SU-DHL-6 (cell line): ENCODE measurements at regions not wholly inside any gene's neighbourhood (a gene's known extent, or its start where the extent isn't known, plus 50 kb on each side); places are given as distances from the start of the nearest gene placed in this dataset.

Experiments used
- H2AFZ ChIP-seq: fragments of 200-600 bp; sonication (generic); 2 replicates; pipeline ENCODE4 v1.6.1; 2014; ENCODE audit warnings: low read depth, mild to moderate bottlenecking, moderate library complexity, mixed read lengths, antibody characterized with exemption, low read length; ENCODE audit not compliant: severe bottlenecking
- H3F3A ChIP-seq: fragments of 200-600 bp; shearing (Covaris generic); 2 replicates; pipeline ENCODE4 v1.6.0; 2016; ENCODE audit warnings: antibody characterized with exemption, mild to moderate bottlenecking; ENCODE audit not compliant: insufficient read depth
- H3K27ac ChIP-seq: fragments of 200-600 bp; sonication (generic); 2 replicates; pipeline ENCODE4 v1.5.1; 2016; ENCODE audit warnings: low read depth, mild to moderate bottlenecking, low read length, moderate library complexity, mixed read lengths
- H3K27me3 ChIP-seq: fragments of 200-600 bp; sonication (generic), shearing (Covaris generic); 2 replicates; pipeline ENCODE4 v1.6.0; 2014; ENCODE audit warnings: mild to moderate bottlenecking, low read length
- H3K36me3 ChIP-seq: fragments of 200-600 bp; sonication (generic); 2 replicates; pipeline ENCODE4 v1.6.1; 2014; ENCODE audit warnings: mild to moderate bottlenecking, low read length, mixed read lengths
- H3K4me2 ChIP-seq: fragments of 300-600, 200-600 bp; shearing (Covaris generic), sonication (generic); 2 replicates; pipeline ENCODE4 v1.6.0; 2014; ENCODE audit warnings: low read length, low read depth, mild to moderate bottlenecking; ENCODE audit not compliant: poor library complexity, severe bottlenecking
- H3K4me3 ChIP-seq: fragments of 200-600 bp; sonication (generic); 2 replicates; pipeline ENCODE4 v1.5.1; 2014; ENCODE audit warnings: antibody characterized with exemption, low read length, mild to moderate bottlenecking, mixed read lengths; ENCODE audit not compliant: insufficient read depth, poor library complexity, severe bottlenecking
- H3K79me2 ChIP-seq: fragments of 200-600 bp; sonication (generic); 2 replicates; pipeline ENCODE4 v1.6.1; 2014; ENCODE audit warnings: mild to moderate bottlenecking, low read length, moderate library complexity; ENCODE audit not compliant: insufficient read depth
- H3K9ac ChIP-seq: fragments of 200-600 bp; sonication (generic); 2 replicates; pipeline ENCODE4 v1.7.0; 2014; ENCODE audit warnings: mild to moderate bottlenecking, low read length
- H3K9me2 ChIP-seq: fragments of 200-600 bp; sonication (generic); replicated peaks from 2 replicates; pipeline ENCODE4 v1.6.1; 2014; ENCODE audit warnings: low read length; ENCODE audit not compliant: insufficient read depth
- H3K9me3 ChIP-seq: fragments of 200-600 bp; sonication (generic); 2 replicates; pipeline ENCODE4 v1.6.1; 2014; ENCODE audit warnings: low read length, mixed read lengths; ENCODE audit not compliant: insufficient read depth
- H4K20me1 ChIP-seq: fragments of 200-600 bp; sonication (generic); 2 replicates; pipeline ENCODE4 v1.6.1; 2014; ENCODE audit warnings: low read depth, mild to moderate bottlenecking, antibody characterized with exemption, low read length, moderate library complexity, mixed read lengths
- EZH2phosphoT487 ChIP-seq: fragments of 200-600 bp; sonication (generic), shearing (Covaris generic); conservative IDR thresholded peaks from 2 replicates; pipeline ENCODE4 v1.6.1; 2018; ENCODE audit warnings: mild to moderate bottlenecking, antibody characterized with exemption, low read length, moderate library complexity, mixed read lengths
- TF ChIP-seq, protein P1 (sequence below): fragments of 200-600 bp; sonication (generic); IDR thresholded peaks from one replicate; pipeline ENCODE4 v1.5.1; 2017; ENCODE audit warnings: antibody characterized with exemption, mild to moderate bottlenecking, low read length, moderate library complexity; ENCODE audit not compliant: insufficient read depth, poor library complexity, severe bottlenecking

GRCh38 chr2:10985901-10986535, 74.3 kb downstream of the KCNF1 start:
- Histone ChIP-seq H3K9ac (no peak overlapping the region), H3K9me2 (no peaks in the 10 kb centered on the region), H3F3A (no peaks in the 10 kb centered on the region), H3K4me3 (no peak overlapping the region), H3K4me2 (no peak overlapping the region), H2AFZ (no peak overlapping the region), H3K27me3 (no peaks in the 10 kb centered on the region), H3K36me3 (no peaks in the 10 kb centered on the region), H4K20me1 (no peaks in the 10 kb centered on the region), H3K79me2 (no peaks in the 10 kb centered on the region), H3K9me3 (no peaks in the 10 kb centered on the region), H3K27ac (no peak overlapping the region)
- TF ChIP-seq EZH2phosphoT487: no peak
- TF ChIP-seq, protein P1, sequence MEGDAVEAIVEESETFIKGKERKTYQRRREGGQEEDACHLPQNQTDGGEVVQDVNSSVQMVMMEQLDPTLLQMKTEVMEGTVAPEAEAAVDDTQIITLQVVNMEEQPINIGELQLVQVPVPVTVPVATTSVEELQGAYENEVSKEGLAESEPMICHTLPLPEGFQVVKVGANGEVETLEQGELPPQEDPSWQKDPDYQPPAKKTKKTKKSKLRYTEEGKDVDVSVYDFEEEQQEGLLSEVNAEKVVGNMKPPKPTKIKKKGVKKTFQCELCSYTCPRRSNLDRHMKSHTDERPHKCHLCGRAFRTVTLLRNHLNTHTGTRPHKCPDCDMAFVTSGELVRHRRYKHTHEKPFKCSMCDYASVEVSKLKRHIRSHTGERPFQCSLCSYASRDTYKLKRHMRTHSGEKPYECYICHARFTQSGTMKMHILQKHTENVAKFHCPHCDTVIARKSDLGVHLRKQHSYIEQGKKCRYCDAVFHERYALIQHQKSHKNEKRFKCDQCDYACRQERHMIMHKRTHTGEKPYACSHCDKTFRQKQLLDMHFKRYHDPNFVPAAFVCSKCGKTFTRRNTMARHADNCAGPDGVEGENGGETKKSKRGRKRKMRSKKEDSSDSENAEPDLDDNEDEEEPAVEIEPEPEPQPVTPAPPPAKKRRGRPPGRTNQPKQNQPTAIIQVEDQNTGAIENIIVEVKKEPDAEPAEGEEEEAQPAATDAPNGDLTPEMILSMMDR: no peak

GRCh38 chr2:10987439-10987838, 75.7 kb downstream of the KCNF1 start:
- H3K9me3 ChIP-seq: no peaks in the 10 kb centered on the region
- TF ChIP-seq EZH2phosphoT487: no peak
- TF ChIP-seq, protein P1: no peak
- H3K27me3 ChIP-seq: no peaks in the 10 kb centered on the region

DNA sequence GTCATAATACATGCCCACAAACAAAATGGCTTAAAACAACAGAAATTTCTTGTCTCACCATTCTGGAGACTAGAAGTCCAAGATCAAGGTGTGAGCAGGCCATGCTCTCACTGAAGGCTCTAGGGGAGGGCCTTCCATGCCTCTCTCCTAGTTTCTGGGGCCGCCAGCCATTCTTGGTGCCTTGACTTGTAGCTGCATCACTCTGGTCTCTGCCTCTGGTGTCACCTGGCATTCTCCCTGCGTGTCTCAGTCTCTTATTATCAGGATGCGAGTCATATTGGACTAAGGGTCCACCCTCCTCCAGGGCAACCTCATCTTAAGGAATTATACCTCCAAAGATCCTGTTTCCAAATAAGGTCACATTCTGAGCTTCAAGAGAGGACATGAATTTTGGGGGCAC, 76.1 kb downstream of the KCNF1 start:
- Histone ChIP-seq H3F3A (no peaks in the 10 kb centered on the region), H2AFZ (no peak overlapping the region), H3K27me3 (no peaks in the 10 kb centered on the region), H3K9me3 (no peaks in the 10 kb centered on the region), H3K9me2 (no peaks in the 10 kb centered on the region), H3K36me3 (no peaks in the 10 kb centered on the region), H3K9ac (no peak overlapping the region), H3K4me3 (no peak overlapping the region), H4K20me1 (no peaks in the 10 kb centered on the region), H3K4me2 (no peak overlapping the region), H3K27ac (no peak overlapping the region), H3K79me2 (no peaks in the 10 kb centered on the region)
- no peak for TF ChIP-seq EZH2phosphoT487
- TF ChIP-seq, protein P1: no peak

More at GRCh38 chr2:10987439-10987838, 75.7 kb downstream of the KCNF1 start:
- Histone ChIP-seq H2AFZ (no peak overlapping the region), H3K4me2 (no peak overlapping the region), H3K27ac (no peak overlapping the region), H4K20me1 (no peaks in the 10 kb centered on the region), H3K79me2 (no peaks in the 10 kb centered on the region), H3K4me3 (no peak overlapping the region), H3K36me3 (no peaks in the 10 kb centered on the region), H3K9ac (no peak overlapping the region), H3K9me2 (no peaks in the 10 kb centered on the region), H3F3A (no peaks in the 10 kb centered on the region)
